H1 (cell line): ENCODE measurements at regions not wholly inside any gene's neighbourhood (a gene's known extent, or its start where the extent isn't known, plus 50 kb on each side); places are given as distances from the start of the nearest gene placed in this dataset.

ENCODE experiments used
- CHD1 ChIP-seq: IDR thresholded peaks from 2 replicates; pipeline ENCODE4 v1.6.1; 2012; ENCODE audit warnings: low read depth, low read length, improper control_type of control experiment
- SP2 ChIP-seq: IDR thresholded peaks from 2 replicates; pipeline ENCODE4 v1.6.1; 2012; ENCODE audit warnings: mild to moderate bottlenecking, low read length, inconsistent platforms
- YY1 ChIP-seq: IDR thresholded peaks from 2 replicates; pipeline ENCODE4 v1.6.1; 2011; ENCODE audit warnings: low read depth, mild to moderate bottlenecking, low read length
- TF ChIP-seq, protein P1 (sequence below): IDR thresholded peaks from 2 replicates; pipeline ENCODE4 v1.6.1; 2012; ENCODE audit warnings: inconsistent platforms
- TF ChIP-seq, protein P2 (sequence below): IDR thresholded peaks from 2 replicates; pipeline ENCODE4 v1.6.1; 2011; ENCODE audit warnings: low read depth, mild to moderate bottlenecking, low read length; ENCODE audit not compliant: insufficient read depth

DNA sequence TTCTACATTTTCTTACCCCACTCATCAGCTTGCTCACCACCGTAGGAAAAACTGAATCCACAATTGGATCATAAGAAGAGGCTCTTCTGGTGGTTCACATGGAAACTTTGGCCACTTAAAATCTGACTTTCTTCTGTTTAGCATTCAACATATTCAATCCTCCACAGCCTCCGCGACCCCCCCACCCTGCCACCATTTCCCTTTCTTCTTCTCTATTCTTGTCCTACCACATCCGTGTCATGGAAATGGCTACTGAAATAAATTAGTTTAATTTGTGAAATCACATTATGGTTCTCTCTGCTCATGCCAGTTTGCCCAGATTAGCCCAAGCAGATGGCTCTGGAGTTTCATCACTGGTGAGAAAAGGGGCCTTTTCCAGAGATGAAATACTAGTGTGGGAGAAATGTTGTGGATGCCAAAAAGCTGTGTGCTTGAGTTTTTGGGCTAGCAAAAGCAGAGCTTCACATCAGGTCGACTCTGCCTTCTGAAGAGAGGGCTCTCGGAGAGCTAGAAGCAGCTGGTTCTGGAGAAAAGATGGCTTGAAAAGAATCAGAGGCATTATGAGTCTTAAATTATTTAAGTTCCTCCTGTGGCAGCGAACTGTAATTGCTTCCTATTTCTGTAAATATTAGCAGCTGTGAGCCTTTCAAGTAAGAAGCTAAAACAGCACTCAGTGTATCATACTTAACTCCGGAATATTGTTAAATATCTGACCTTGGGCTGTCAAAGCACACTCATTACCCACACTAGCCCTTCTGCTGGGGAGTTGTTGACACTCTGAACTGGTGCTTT lies 107.1 kb downstream of the MAT2B start (continued):
- TF ChIP-seq, protein P1, sequence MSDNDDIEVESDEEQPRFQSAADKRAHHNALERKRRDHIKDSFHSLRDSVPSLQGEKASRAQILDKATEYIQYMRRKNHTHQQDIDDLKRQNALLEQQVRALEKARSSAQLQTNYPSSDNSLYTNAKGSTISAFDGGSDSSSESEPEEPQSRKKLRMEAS, result no peak
- TF ChIP-seq, protein P2, sequence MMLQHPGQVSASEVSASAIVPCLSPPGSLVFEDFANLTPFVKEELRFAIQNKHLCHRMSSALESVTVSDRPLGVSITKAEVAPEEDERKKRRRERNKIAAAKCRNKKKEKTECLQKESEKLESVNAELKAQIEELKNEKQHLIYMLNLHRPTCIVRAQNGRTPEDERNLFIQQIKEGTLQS, result no peak
- no peak for TF ChIP-seq SP2
- TF ChIP-seq CHD1, result no peak
- no peak for TF ChIP-seq YY1
